Liver (tissue), 3 donors: ENCODE measurements at regions not wholly inside any gene's neighbourhood (a gene's known extent, or its start where the extent isn't known, plus 50 kb on each side); places are given as distances from the start of the nearest gene placed in this dataset.

Source experiments
- CTCF ChIP-seq: fragments of 150-350 bp; IDR thresholded peaks from 2 replicates; pipeline ENCODE4 v1.5.1; 2017; ENCODE audit warnings: improper control_type of control experiment, low read depth, low read length; ENCODE audit not compliant: missing input control
- GABPA ChIP-seq, 2 donors: IDR thresholded peaks in 1 of 2; conservative IDR thresholded peaks in 1 of 2; 2 replicates each; pipeline ENCODE4 v1.6.1; 2016; ENCODE audit warnings: antibody characterized with exemption in 2 of 2, mild to moderate bottlenecking in 1 of 2, moderate library complexity in 1 of 2
- JUND ChIP-seq, 2 donors: IDR thresholded peaks; 2 replicates each; pipeline ENCODE4 v1.6.1; 2016; ENCODE audit warnings: antibody characterized with exemption in 2 of 2
- RXRA ChIP-seq, 2 donors: IDR thresholded peaks; 2 replicates each; pipeline ENCODE4 v1.6.1; 2017 to 2018; ENCODE audit warnings: antibody characterized with exemption in 2 of 2, mild to moderate bottlenecking in 1 of 2
- TAF1 ChIP-seq: conservative IDR thresholded peaks from 2 replicates; pipeline ENCODE4 v1.6.1; 2016; ENCODE audit warnings: antibody characterized with exemption, mild to moderate bottlenecking
- ZBTB33 ChIP-seq: IDR thresholded peaks from 2 replicates; pipeline ENCODE4 v1.6.1; 2016; ENCODE audit warnings: antibody characterized with exemption
- donor health status: healthy.
- donor health status: healthy.

GRCh38 chr9:86716326-86716922, 230.9 kb downstream of the GAS1 start:
- TF ChIP-seq GABPA (IDR thresholded peaks at IDR 0.05 in 1 of 2, conservative IDR thresholded peaks at IDR 0.05 in 1 of 2) (no peak), TAF1 (no peak), ZBTB33 (no peak), CTCF (no peak), JUND (IDR thresholded peaks at IDR 0.05) (no peak), RXRA (IDR thresholded peaks at IDR 0.05) (no peak)
